ENCODE measurements at regions not wholly inside any gene's neighbourhood (a gene's known extent, or its start where the extent isn't known, plus 50 kb on each side); places are given as distances from the start of the nearest gene placed in this dataset.

- TF ChIP-seq POLR2A (IDR thresholded peaks at IDR 0.05; ENCODE audit: low read length) (no peak), GATA1 (IDR thresholded peaks at IDR 0.05; ENCODE audit: low read depth, low read length) (no peak)
- no peak for DNase-seq
These were observed 146.2 kb upstream of the TLL1 start for GRCh38 chr4:165726831-165727230.

- TF ChIP-seq POLR2A (IDR thresholded peaks at IDR 0.05; ENCODE audit: low read length) (no peak), GATA1 (IDR thresholded peaks at IDR 0.05; ENCODE audit: low read depth, low read length) (no peak)
- no peak for DNase-seq
These were observed 135.6 kb upstream of the TLL1 start for GRCh38 chr4:165737309-165737972.

- no peak for DNase-seq
- no peak for TF ChIP-seq POLR2A (IDR thresholded peaks at IDR 0.05; ENCODE audit: low read length)
- TF ChIP-seq GATA1 (IDR thresholded peaks at IDR 0.05; ENCODE audit: low read depth, low read length), result no peak
These were observed 134.5 kb upstream of the TLL1 start for GRCh38 chr4:165738571-165738970.

- DNase-seq, result no peak
- TF ChIP-seq POLR2A (IDR thresholded peaks at IDR 0.05; ENCODE audit: low read length) (no peak), GATA1 (IDR thresholded peaks at IDR 0.05; ENCODE audit: low read depth, low read length) (no peak)
These were observed 132.1 kb upstream of the TLL1 start for GRCh38 chr4:165740911-165741310.

GRCh38 chr4:165743422-165743821, 129.6 kb upstream of the TLL1 start:
- TF ChIP-seq POLR2A (IDR thresholded peaks at IDR 0.05; ENCODE audit: low read length) (no peak), GATA1 (IDR thresholded peaks at IDR 0.05; ENCODE audit: low read depth, low read length) (no peak)
- DNase-seq, result no peak

- DNase-seq, result no peak
- TF ChIP-seq GATA1 (IDR thresholded peaks at IDR 0.05; ENCODE audit: low read depth, low read length) (no peak), POLR2A (IDR thresholded peaks at IDR 0.05; ENCODE audit: low read length) (no peak)
These were observed 128.7 kb upstream of the TLL1 start for GRCh38 chr4:165744370-165744769.

GRCh38 chr4:165748321-165748720, 124.7 kb upstream of the TLL1 start:
- TF ChIP-seq GATA1 (IDR thresholded peaks at IDR 0.05; ENCODE audit: low read depth, low read length), result no peak
- TF ChIP-seq POLR2A (IDR thresholded peaks at IDR 0.05; ENCODE audit: low read length), result no peak
- no peak for DNase-seq

GRCh38 chr4:165751882-165752281, 121.2 kb upstream of the TLL1 start:
- no peak for TF ChIP-seq POLR2A (IDR thresholded peaks at IDR 0.05; ENCODE audit: low read length)
- DNase-seq, result no peak

GRCh38 chr4:165754664-165755063, 118.4 kb upstream of the TLL1 start:
- DNase-seq, result no peak
- TF ChIP-seq GATA1 (IDR thresholded peaks at IDR 0.05; ENCODE audit: low read depth, low read length) (no peak), POLR2A (IDR thresholded peaks at IDR 0.05; ENCODE audit: low read length) (no peak)

- TF ChIP-seq POLR2A (IDR thresholded peaks at IDR 0.05; ENCODE audit: low read length) (no peak), GATA1 (IDR thresholded peaks at IDR 0.05; ENCODE audit: low read depth, low read length) (no peak)
- DNase-seq, result no peak
These were observed 116.2 kb upstream of the TLL1 start for GRCh38 chr4:165756836-165757235.

GRCh38 chr4:165757451-165757850, 115.6 kb upstream of the TLL1 start:
- no peak for DNase-seq
- TF ChIP-seq GATA1 (IDR thresholded peaks at IDR 0.05; ENCODE audit: low read depth, low read length), result no peak
- TF ChIP-seq POLR2A (IDR thresholded peaks at IDR 0.05; ENCODE audit: low read length), result no peak

- no peak for DNase-seq
- TF ChIP-seq GATA1 (IDR thresholded peaks at IDR 0.05; ENCODE audit: low read depth, low read length) (no peak), POLR2A (IDR thresholded peaks at IDR 0.05; ENCODE audit: low read length) (no peak)
These were observed 115.0 kb upstream of the TLL1 start for GRCh38 chr4:165758086-165758485.

- TF ChIP-seq POLR2A (IDR thresholded peaks at IDR 0.05; ENCODE audit: low read length), result no peak
- no peak for TF ChIP-seq GATA1 (IDR thresholded peaks at IDR 0.05; ENCODE audit: low read depth, low read length)
- no peak for DNase-seq
These were observed 112.9 kb upstream of the TLL1 start for GRCh38 chr4:165760182-165760581.

GRCh38 chr4:165761963-165762362, 111.1 kb upstream of the TLL1 start:
- no peak for DNase-seq

GRCh38 chr4:165763640-165764039, 109.4 kb upstream of the TLL1 start:
- no peak for DNase-seq
- TF ChIP-seq GATA1 (IDR thresholded peaks at IDR 0.05; ENCODE audit: low read depth, low read length), result no peak
- TF ChIP-seq POLR2A (IDR thresholded peaks at IDR 0.05; ENCODE audit: low read length), result no peak

More at GRCh38 chr4:165761963-165762362, 111.1 kb upstream of the TLL1 start:
- TF ChIP-seq POLR2A (IDR thresholded peaks at IDR 0.05; ENCODE audit: low read length) (no peak), GATA1 (IDR thresholded peaks at IDR 0.05; ENCODE audit: low read depth, low read length) (no peak)

GRCh38 chr4:165765053-165765452, 108.0 kb upstream of the TLL1 start:
- no peak for DNase-seq
- TF ChIP-seq POLR2A (IDR thresholded peaks at IDR 0.05; ENCODE audit: low read length) (no peak), GATA1 (IDR thresholded peaks at IDR 0.05; ENCODE audit: low read depth, low read length) (no peak)

Measured in erythroblast (primary cell).